B cell (primary cell): ENCODE measurements at regions not wholly inside any gene's neighbourhood (a gene's known extent, or its start where the extent isn't known, plus 50 kb on each side); places are given as distances from the start of the nearest gene placed in this dataset.

Experiments used
- ATAC-seq: fragments of 200-7000 bp; cut with Tn5 transposase; one replicate; pipeline ENCODE4 v1.10.0; 2021; ENCODE audit warnings: low read depth, mild to moderate bottlenecking, moderate number of reproducible peaks, moderate library complexity
- CTCF ChIA-PET: fragments of 350-600 bp; sonication (Branson Sonifier 250); formaldehyde crosslinking; loops from one replicate; lab custom pipeline; 2021; ENCODE audit warnings: antibody characterized with exemption, inconsistent platforms; lab: Charles Lee
- POLR2A ChIA-PET: fragments of 350-600 bp; sonication (Branson Sonifier 250); formaldehyde crosslinking; loops from one replicate; lab custom pipeline; 2021; ENCODE audit warnings: antibody characterized with exemption; lab: Charles Lee
- DNase-seq: peaks from one replicate; pipeline ENCODE4 v3.0.0; 2013
- H2AFZ ChIP-seq: 2 replicates; pipeline ENCODE4 v1.6.1; 2012; ENCODE audit warnings: mild to moderate bottlenecking, low read depth, low read length; ENCODE audit not compliant: insufficient read depth, poor library complexity, severe bottlenecking
- H3K27ac ChIP-seq, 2 donors: 1 replicate in 1 of 2; 2 replicates in 1 of 2; pipeline ENCODE4 v1.5.1; 2012 to 2013; ENCODE audit warnings: low read length in 2 of 2, mild to moderate bottlenecking in 2 of 2, moderate library complexity in 1 of 2
- H3K27me3 ChIP-seq, 4 experiments: fragments of 200-600 bp in 1 of 4; sonication (generic) in 1 of 4; replicated peaks in 1 of 4; 1 replicate in 2 of 4; 2 replicates in 2 of 4; pipeline versions ENCODE4 v1.6.1 to v1.7.0; 2013 to 2016; ENCODE audit warnings: low read length in 3 of 4, mild to moderate bottlenecking in 2 of 4, mixed read lengths in 1 of 4, moderate library complexity in 1 of 4; ENCODE audit not compliant: insufficient read depth in 4 of 4, control insufficient read depth in 3 of 4; ENCODE audit errors: control extremely low read depth in 1 of 4
- H3K36me3 ChIP-seq, 2 experiments: replicated peaks in 1 of 2; 1 replicate in 1 of 2; 2 replicates in 1 of 2; pipeline versions ENCODE4 v1.6.1 to v1.7.1; 2013; ENCODE audit warnings: low read length in 1 of 2; ENCODE audit not compliant: insufficient read depth in 2 of 2, control insufficient read depth in 1 of 2; ENCODE audit errors: control extremely low read depth in 1 of 2, extremely low read depth in 1 of 2
- H3K4me1 ChIP-seq, 2 donors: fragments of 200-600 bp in 1 of 2; sonication (generic) in 1 of 2; 1 replicate in 1 of 2; 2 replicates in 1 of 2; pipeline versions ENCODE4 v1.5.1 to v1.6.1; 2013 to 2017; ENCODE audit warnings: low read length in 2 of 2; ENCODE audit not compliant: control insufficient read depth in 2 of 2, insufficient read depth in 2 of 2
- H3K4me2 ChIP-seq: replicated peaks from 2 replicates; pipeline ENCODE3; 2012; ENCODE audit warnings: mild to moderate bottlenecking, low read depth, low read length; ENCODE audit not compliant: poor library complexity, severe bottlenecking
- H3K4me3 ChIP-seq, 5 experiments: fragments of 200-600 bp in 1 of 5; sonication (generic) in 1 of 5; 1 replicate in 3 of 5; 2 replicates in 2 of 5; pipeline versions ENCODE4 v1.5.1 to v1.7.0; 2011 to 2016; ENCODE audit warnings: low read length in 4 of 5, mild to moderate bottlenecking in 4 of 5, low read depth in 2 of 5, control low read depth in 1 of 5, moderate library complexity in 1 of 5; ENCODE audit not compliant: insufficient read depth in 1 of 5; ENCODE audit errors: control extremely low read depth in 1 of 5, extremely low read depth in 1 of 5
- H3K79me2 ChIP-seq: fragments of 200-600 bp; sonication (generic); one replicate; pipeline ENCODE4 v1.6.0; 2016; ENCODE audit warnings: low read length; ENCODE audit not compliant: control insufficient read depth, insufficient read depth
- H3K9ac ChIP-seq: fragments of 200-600 bp; sonication (generic); 2 replicates; pipeline ENCODE4 v1.6.1; 2017; ENCODE audit warnings: mild to moderate bottlenecking, low read length, moderate library complexity
- H3K9me3 ChIP-seq, 3 donors: one replicate each; pipeline versions ENCODE4 v1.6.1 to v1.7.1; 2013; ENCODE audit warnings: low read length in 2 of 3; ENCODE audit not compliant: control insufficient read depth in 2 of 3, insufficient read depth in 1 of 3; ENCODE audit errors: control extremely low read depth in 1 of 3
- H4K20me1 ChIP-seq: 2 replicates; pipeline ENCODE4 v1.6.0; 2012; ENCODE audit warnings: mild to moderate bottlenecking, low read length; ENCODE audit not compliant: insufficient read depth, control insufficient read depth, poor library complexity, severe bottlenecking
- H3K27ac Mint-ChIP-seq: one replicate; pipeline ENCODE4 v1.8.0; 2021; ENCODE audit warnings: mixed read lengths
- H3K27me3 Mint-ChIP-seq: one replicate; pipeline ENCODE4 v1.8.0; 2021; ENCODE audit warnings: mixed read lengths
- H3K4me1 Mint-ChIP-seq: one replicate; pipeline ENCODE4 v1.8.0; 2021; ENCODE audit warnings: mixed read lengths
- H3K4me3 Mint-ChIP-seq: one replicate; pipeline ENCODE4 v1.8.0; 2021; ENCODE audit warnings: mixed read lengths
- H3K9me3 Mint-ChIP-seq: one replicate; pipeline ENCODE4 v1.8.0; 2022; ENCODE audit warnings: mixed read lengths; ENCODE audit not compliant: insufficient read depth
- EZH2 ChIP-seq: IDR thresholded peaks from 2 replicates; pipeline ENCODE4 v1.6.1; 2012; ENCODE audit warnings: borderline replicate concordance, low read depth, mild to moderate bottlenecking, moderate library complexity, low read length; ENCODE audit not compliant: insufficient read depth, poor library complexity, severe bottlenecking
- WGBS: methylation state at CpG from one replicate; pipeline ENCODE4 v1.1.5; 2013; ENCODE audit warnings: missing lambda C conversion rate; ENCODE audit not compliant: insufficient coverage; 5-methylcytosine and 5-hydroxymethylcytosine counted together
- intact Hi-C: fragments of 100-400 bp; cut with micrococcal nuclease; formaldehyde crosslinking; loops from one replicate; pipeline ENCODE4 v1.10.0; 2022
- TF ChIP-seq, protein P1 (sequence below): fragments of 200-600 bp; IDR thresholded peaks from one replicate; pipeline ENCODE4 v1.8.0; 2022; ENCODE audit warnings: antibody characterized with exemption, mild to moderate bottlenecking

DNA sequence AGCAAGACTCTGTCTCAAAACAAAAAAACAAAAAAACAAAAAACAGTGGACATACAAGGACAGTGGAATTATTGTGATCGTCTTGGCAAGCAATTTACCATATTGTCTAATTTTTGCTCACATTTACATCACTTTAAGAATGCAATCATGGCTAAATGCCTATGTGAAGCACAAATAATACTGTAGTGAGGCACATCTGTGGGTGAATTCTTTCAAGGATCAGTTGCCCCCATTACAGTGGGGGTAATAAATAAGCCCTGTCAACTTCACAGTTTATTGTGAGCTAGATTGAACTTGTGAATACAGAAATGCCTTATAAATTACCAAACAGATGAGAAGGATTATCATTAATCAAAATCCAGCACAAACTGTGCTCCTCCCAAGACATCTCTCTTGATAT, 150.2 kb upstream of the PAPPA start:
- H3K27me3 Mint-ChIP-seq = no peaks in the 10 kb centered on the region
- DNase-seq (no peak), ATAC-seq (no peak)
- CTCF ChIA-PET = no interaction called here
- H3K4me1 Mint-ChIP-seq = no peaks in the 10 kb centered on the region
- no peak overlapping the region for H3K27ac Mint-ChIP-seq
- no peak overlapping the region for H3K4me2 ChIP-seq
- TF ChIP-seq, protein P1, sequence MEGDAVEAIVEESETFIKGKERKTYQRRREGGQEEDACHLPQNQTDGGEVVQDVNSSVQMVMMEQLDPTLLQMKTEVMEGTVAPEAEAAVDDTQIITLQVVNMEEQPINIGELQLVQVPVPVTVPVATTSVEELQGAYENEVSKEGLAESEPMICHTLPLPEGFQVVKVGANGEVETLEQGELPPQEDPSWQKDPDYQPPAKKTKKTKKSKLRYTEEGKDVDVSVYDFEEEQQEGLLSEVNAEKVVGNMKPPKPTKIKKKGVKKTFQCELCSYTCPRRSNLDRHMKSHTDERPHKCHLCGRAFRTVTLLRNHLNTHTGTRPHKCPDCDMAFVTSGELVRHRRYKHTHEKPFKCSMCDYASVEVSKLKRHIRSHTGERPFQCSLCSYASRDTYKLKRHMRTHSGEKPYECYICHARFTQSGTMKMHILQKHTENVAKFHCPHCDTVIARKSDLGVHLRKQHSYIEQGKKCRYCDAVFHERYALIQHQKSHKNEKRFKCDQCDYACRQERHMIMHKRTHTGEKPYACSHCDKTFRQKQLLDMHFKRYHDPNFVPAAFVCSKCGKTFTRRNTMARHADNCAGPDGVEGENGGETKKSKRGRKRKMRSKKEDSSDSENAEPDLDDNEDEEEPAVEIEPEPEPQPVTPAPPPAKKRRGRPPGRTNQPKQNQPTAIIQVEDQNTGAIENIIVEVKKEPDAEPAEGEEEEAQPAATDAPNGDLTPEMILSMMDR = no peak
- no peak for TF ChIP-seq EZH2
- H3K4me1 ChIP-seq = no peaks in the 10 kb centered on the region
- POLR2A ChIA-PET = no interaction called here
- no peak overlapping the region for H3K4me3 Mint-ChIP-seq
- H3K27me3 ChIP-seq = no peaks in the 10 kb centered on the region
- H3K9me3 ChIP-seq = peaks cover 0 to 4% (median 0%) of the 10 kb centered on the region in 3 donors
- H3K79me2 ChIP-seq = no peaks in the 10 kb centered on the region
- no peaks in the 10 kb centered on the region for H3K36me3 ChIP-seq
- H3K9me3 Mint-ChIP-seq = no peaks in the 10 kb centered on the region
- H2AFZ ChIP-seq = no peak overlapping the region
- H4K20me1 ChIP-seq = no peaks in the 10 kb centered on the region
- H3K4me3 ChIP-seq = no peak overlapping the region
- intact Hi-C loops = no loop called here
- 83% methylated on average over 1 of the region's 1 CpG for WGBS
- H3K9ac ChIP-seq = no peak overlapping the region
- no peak overlapping the region for H3K27ac ChIP-seq

GRCh38 chr9:116005205-116005604, 148.4 kb upstream of the PAPPA start:
- ATAC-seq (no peak), DNase-seq (no peak)
- no CpG with 5 or more reads among the region's 2 CpGs for WGBS
- Histone ChIP-seq H3K9ac (no peak overlapping the region), H3K4me3 (no peak overlapping the region), H3K4me1 (no peaks in the 10 kb centered on the region), H4K20me1 (no peaks in the 10 kb centered on the region), H2AFZ (no peak overlapping the region), H3K4me2 (no peak overlapping the region), H3K9me3 (peaks cover 0 to 4% (median 0%) of the 10 kb centered on the region in 3 donors), H3K79me2 (no peaks in the 10 kb centered on the region), H3K27ac (no peak overlapping the region), H3K27me3 (no peaks in the 10 kb centered on the region), H3K36me3 (no peaks in the 10 kb centered on the region)
- Mint-ChIP-seq H3K4me3 (no peak overlapping the region), H3K4me1 (no peaks in the 10 kb centered on the region), H3K27ac (no peak overlapping the region), H3K27me3 (no peaks in the 10 kb centered on the region), H3K9me3 (peaks cover 1% of the 10 kb centered on the region)
- intact Hi-C loops = no loop called here
- TF ChIP-seq, protein P1 = no peak
- no peak for TF ChIP-seq EZH2
- ChIA-PET CTCF (no interaction called here), POLR2A (no interaction called here)
